HG03432 (cell line): ENCODE measurements at regions not wholly inside any gene's neighbourhood (a gene's known extent, or its start where the extent isn't known, plus 50 kb on each side); places are given as distances from the start of the nearest gene placed in this dataset.
"Not testable (repeated sequence)": the region's sequence is repeated elsewhere in the genome, so short reads cannot be mapped to it uniquely, and the experiment has no call there.

ENCODE experiments used
- ATAC-seq: cut with Tn5 transposase; IDR thresholded peaks from one replicate; pipeline ENCODE4 v1.9.1; 2021; ENCODE audit warnings: mild to moderate bottlenecking, moderate library complexity; ENCODE audit not compliant: unreplicated experiment

GRCh38 chr13:22848539-22849052 is 332.2 kb upstream of the SGCG start:
- ATAC-seq: no peak

GRCh38 chr13:22855926-22856325 is 324.9 kb upstream of the SGCG start:
- ATAC-seq: no peak

- ATAC-seq: not testable (repeated sequence)
These were observed 321.8 kb upstream of the SGCG start for GRCh38 chr13:22858980-22859379.

GRCh38 chr13:22859411-22859810 is 321.4 kb upstream of the SGCG start:
- ATAC-seq: not testable (repeated sequence)

GRCh38 chr13:22861958-22862466 is 318.8 kb upstream of the SGCG start:
- ATAC-seq: no peak

GRCh38 chr13:22862478-22862877 is 318.3 kb upstream of the SGCG start:
- no peak for ATAC-seq

- no peak for ATAC-seq
These were observed 314.6 kb upstream of the SGCG start for GRCh38 chr13:22866221-22866620.

GRCh38 chr13:22871231-22871630 is 309.5 kb upstream of the SGCG start:
- ATAC-seq: no peak

- no peak for ATAC-seq
These were observed 305.9 kb upstream of the SGCG start for GRCh38 chr13:22874839-22875238.

- no peak for ATAC-seq
These were observed 303.4 kb upstream of the SGCG start for GRCh38 chr13:22877421-22877820.

GRCh38 chr13:22880741-22881720 is 299.7 kb upstream of the SGCG start:
- no peak for ATAC-seq

GRCh38 chr13:22881721-22882608 is 298.8 kb upstream of the SGCG start:
- ATAC-seq: not testable (repeated sequence)

- ATAC-seq: no peak
These were observed 297.4 kb upstream of the SGCG start for GRCh38 chr13:22883262-22883840.

- no peak for ATAC-seq
These were observed 296.8 kb upstream of the SGCG start for GRCh38 chr13:22883956-22884355.

- ATAC-seq: not testable (repeated sequence)
These were observed 294.7 kb upstream of the SGCG start for GRCh38 chr13:22886061-22886460.

- ATAC-seq: not testable (repeated sequence)
These were observed 291.4 kb upstream of the SGCG start for GRCh38 chr13:22889376-22889775.

- ATAC-seq: no peak
These were observed 287.6 kb upstream of the SGCG start for GRCh38 chr13:22893204-22893603.

GRCh38 chr13:22893777-22894176 is 287.0 kb upstream of the SGCG start:
- ATAC-seq: no peak

GRCh38 chr13:22897571-22898314 is 283.0 kb upstream of the SGCG start:
- ATAC-seq: no peak

GRCh38 chr13:22900416-22900951 is 280.3 kb upstream of the SGCG start:
- not testable (repeated sequence) for ATAC-seq
